ENCODE measurements at regions not wholly inside any gene's neighbourhood (a gene's known extent, or its start where the extent isn't known, plus 50 kb on each side); places are given as distances from the start of the nearest gene placed in this dataset.

- TF ChIP-seq CTCF (IDR thresholded peaks at IDR 0.05) = no peak
- H3K27me3 ChIP-seq = no peaks in the 10 kb centered on the region
- DNase-seq (ENCODE audit: low spot score) = no peak
These were observed 720.6 kb downstream of the EFNB2 start for GRCh38 chr13:105814902-105815250.

GRCh38 chr13:105814219-105814901 lies 721.1 kb downstream of the EFNB2 start:
- TF ChIP-seq CTCF (IDR thresholded peaks at IDR 0.05) = no peak
- no peak overlapping the region for H3K27ac ChIP-seq

More at GRCh38 chr13:105814902-105815250, 720.6 kb downstream of the EFNB2 start:
- no peaks in the 10 kb centered on the region for H3K36me3 ChIP-seq
- no peaks in the 10 kb centered on the region for H3K4me1 ChIP-seq
- H3K27ac ChIP-seq = no peak overlapping the region
- no peak overlapping the region for H3K4me3 ChIP-seq
- no peaks in the 10 kb centered on the region for H3K9me3 ChIP-seq

GRCh38 chr13:105806628-105806920 lies 728.9 kb downstream of the EFNB2 start:
- no peaks in the 10 kb centered on the region for H3K27me3 ChIP-seq
- no peaks in the 10 kb centered on the region for H3K4me1 ChIP-seq
- no peaks in the 10 kb centered on the region for H3K36me3 ChIP-seq
- no peak for DNase-seq (ENCODE audit: low spot score)
- TF ChIP-seq CTCF (IDR thresholded peaks at IDR 0.05) = no peak
- no peaks in the 10 kb centered on the region for H3K9me3 ChIP-seq
- no peak overlapping the region for H3K27ac ChIP-seq
- H3K4me3 ChIP-seq = no peak overlapping the region

More at GRCh38 chr13:105814219-105814901, 721.1 kb downstream of the EFNB2 start:
- Histone ChIP-seq H3K4me1 (no peaks in the 10 kb centered on the region), H3K36me3 (no peaks in the 10 kb centered on the region), H3K9me3 (no peaks in the 10 kb centered on the region), H3K27me3 (no peaks in the 10 kb centered on the region), H3K4me3 (no peak overlapping the region)
- no peak for DNase-seq (ENCODE audit: low spot score)

- no peaks in the 10 kb centered on the region for H3K27me3 ChIP-seq
- no peak for DNase-seq (ENCODE audit: low spot score)
- TF ChIP-seq CTCF (IDR thresholded peaks at IDR 0.05) = no peak
- H3K27ac ChIP-seq = no peak overlapping the region
- no peaks in the 10 kb centered on the region for H3K9me3 ChIP-seq
- H3K4me3 ChIP-seq = no peak overlapping the region
- no peaks in the 10 kb centered on the region for H3K36me3 ChIP-seq
- H3K4me1 ChIP-seq = no peaks in the 10 kb centered on the region
These were observed 729.4 kb downstream of the EFNB2 start for GRCh38 chr13:105805892-105806627.

- Histone ChIP-seq H3K4me1 (no peaks in the 10 kb centered on the region), H3K4me3 (no peak overlapping the region), H3K27ac (no peak overlapping the region), H3K9me3 (no peaks in the 10 kb centered on the region), H3K27me3 (no peaks in the 10 kb centered on the region), H3K36me3 (no peaks in the 10 kb centered on the region)
- no peak for DNase-seq (ENCODE audit: low spot score)
- no peak for TF ChIP-seq CTCF (IDR thresholded peaks at IDR 0.05)
These were observed 730.8 kb downstream of the EFNB2 start for GRCh38 chr13:105804561-105805190.

All from right atrium auricular region (tissue), 2 donors.